GM12892 (cell line): ENCODE measurements at regions not wholly inside any gene's neighbourhood (a gene's known extent, or its start where the extent isn't known, plus 50 kb on each side); places are given as distances from the start of the nearest gene placed in this dataset.

Source experiments
- POLR2A ChIP-seq: IDR thresholded peaks from 2 replicates; pipeline ENCODE4 v1.6.1; 2011; ENCODE audit warnings: low read depth, low read length, control low read depth
- POLR2AphosphoS5 ChIP-seq: IDR thresholded peaks from 2 replicates; pipeline ENCODE4 v1.6.1; 2011; ENCODE audit warnings: low read depth, low read length, control low read depth

DNA sequence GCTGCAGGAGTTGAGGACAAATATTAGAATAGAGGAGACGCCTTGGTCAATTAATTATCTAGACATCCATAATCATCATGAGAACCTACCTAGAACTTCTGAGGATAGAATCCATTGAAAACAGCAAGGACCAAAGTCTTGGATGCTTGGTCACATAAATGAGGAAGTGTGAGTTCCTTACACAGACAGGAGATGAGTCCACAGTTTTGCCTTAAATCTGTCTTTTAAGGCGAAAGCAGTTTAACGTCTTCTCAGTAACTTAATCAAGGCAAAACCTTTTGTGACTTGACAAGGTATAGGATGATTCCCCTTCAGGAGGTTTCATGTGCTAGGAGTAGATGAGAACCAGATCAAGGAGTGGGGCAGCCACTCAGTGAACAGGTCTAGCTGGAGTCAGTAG is 1783.2 kb upstream of the CELF4 start:
- TF ChIP-seq POLR2AphosphoS5 (no peak), POLR2A (no peak)
